ENCODE measurements at regions not wholly inside any gene's neighbourhood (a gene's known extent, or its start where the extent isn't known, plus 50 kb on each side); places are given as distances from the start of the nearest gene placed in this dataset.

- DNase-seq (ENCODE audit: low read depth in 2 of 2): no peak
- TF ChIP-seq, protein P1, sequence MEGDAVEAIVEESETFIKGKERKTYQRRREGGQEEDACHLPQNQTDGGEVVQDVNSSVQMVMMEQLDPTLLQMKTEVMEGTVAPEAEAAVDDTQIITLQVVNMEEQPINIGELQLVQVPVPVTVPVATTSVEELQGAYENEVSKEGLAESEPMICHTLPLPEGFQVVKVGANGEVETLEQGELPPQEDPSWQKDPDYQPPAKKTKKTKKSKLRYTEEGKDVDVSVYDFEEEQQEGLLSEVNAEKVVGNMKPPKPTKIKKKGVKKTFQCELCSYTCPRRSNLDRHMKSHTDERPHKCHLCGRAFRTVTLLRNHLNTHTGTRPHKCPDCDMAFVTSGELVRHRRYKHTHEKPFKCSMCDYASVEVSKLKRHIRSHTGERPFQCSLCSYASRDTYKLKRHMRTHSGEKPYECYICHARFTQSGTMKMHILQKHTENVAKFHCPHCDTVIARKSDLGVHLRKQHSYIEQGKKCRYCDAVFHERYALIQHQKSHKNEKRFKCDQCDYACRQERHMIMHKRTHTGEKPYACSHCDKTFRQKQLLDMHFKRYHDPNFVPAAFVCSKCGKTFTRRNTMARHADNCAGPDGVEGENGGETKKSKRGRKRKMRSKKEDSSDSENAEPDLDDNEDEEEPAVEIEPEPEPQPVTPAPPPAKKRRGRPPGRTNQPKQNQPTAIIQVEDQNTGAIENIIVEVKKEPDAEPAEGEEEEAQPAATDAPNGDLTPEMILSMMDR (IDR thresholded peaks at IDR 0.05; ENCODE audit: low read depth, low read length): no peak
Observed at GRCh38 chr15:29403772-29404171, 134.2 kb upstream of the NSMCE3 start.

DNA sequence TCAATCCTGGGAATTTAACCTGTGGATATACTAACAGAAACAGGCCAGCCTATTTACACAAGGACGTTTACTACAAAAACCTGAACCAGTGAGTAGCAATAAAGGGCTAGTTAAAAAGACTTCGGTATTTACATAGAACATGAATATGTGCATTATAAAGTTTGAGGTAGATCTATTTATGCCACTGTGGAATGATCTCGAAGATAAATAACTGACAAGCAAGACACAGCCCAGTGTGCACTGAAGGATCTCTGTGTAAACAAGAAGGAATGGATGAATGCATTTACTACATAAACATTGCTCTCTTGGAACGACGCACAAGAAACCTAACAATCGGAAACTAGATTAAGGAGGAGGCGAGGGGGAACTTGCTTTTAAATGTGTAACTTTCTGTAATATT, 132.0 kb upstream of the NSMCE3 start:
- no peak overlapping the region for H3K4me3 ChIP-seq (replicated peaks in 1 of 2; ENCODE audit: low read depth in 2 of 2, low read length in 2 of 2)
- no peak for DNase-seq (ENCODE audit: low read depth in 2 of 2)
- TF ChIP-seq, protein P1 (IDR thresholded peaks at IDR 0.05; ENCODE audit: low read depth, low read length): no peak

More at GRCh38 chr15:29403772-29404171, 134.2 kb upstream of the NSMCE3 start:
- H3K4me3 ChIP-seq (replicated peaks in 1 of 2; ENCODE audit: low read depth in 2 of 2, low read length in 2 of 2): no peak overlapping the region

GRCh38 chr15:29400701-29401100, 131.1 kb upstream of the NSMCE3 start:
- H3K4me3 ChIP-seq (replicated peaks in 1 of 2; ENCODE audit: low read depth in 2 of 2, low read length in 2 of 2): no peak overlapping the region
- DNase-seq (ENCODE audit: low read depth in 2 of 2): no peak
- TF ChIP-seq, protein P1 (IDR thresholded peaks at IDR 0.05; ENCODE audit: low read depth, low read length): no peak

DNA sequence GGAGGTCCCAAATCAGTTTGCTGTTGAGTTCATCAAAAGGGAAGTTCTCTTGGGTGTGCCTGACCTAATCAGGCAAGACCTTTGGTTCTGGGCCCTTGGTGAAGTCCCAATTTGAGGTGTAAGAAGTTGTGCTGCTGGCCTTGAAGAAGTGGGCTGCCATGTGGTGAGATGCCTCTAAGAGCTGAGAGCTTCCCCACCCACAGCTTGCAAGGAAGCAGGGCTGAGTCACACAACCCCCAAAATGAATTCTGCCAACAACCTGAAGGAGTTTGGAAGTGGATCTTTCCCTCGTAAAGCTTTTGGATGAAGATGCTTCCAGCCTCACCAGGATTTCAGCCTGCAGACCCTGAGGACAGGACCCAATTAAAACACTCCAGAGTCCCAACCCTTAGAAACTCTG, 129.3 kb upstream of the NSMCE3 start:
- H3K4me3 ChIP-seq (replicated peaks in 1 of 2; ENCODE audit: low read depth in 2 of 2, low read length in 2 of 2): no peak overlapping the region
- DNase-seq (ENCODE audit: low read depth in 2 of 2): no peak
- TF ChIP-seq, protein P1 (IDR thresholded peaks at IDR 0.05; ENCODE audit: low read depth, low read length): no peak

DNA sequence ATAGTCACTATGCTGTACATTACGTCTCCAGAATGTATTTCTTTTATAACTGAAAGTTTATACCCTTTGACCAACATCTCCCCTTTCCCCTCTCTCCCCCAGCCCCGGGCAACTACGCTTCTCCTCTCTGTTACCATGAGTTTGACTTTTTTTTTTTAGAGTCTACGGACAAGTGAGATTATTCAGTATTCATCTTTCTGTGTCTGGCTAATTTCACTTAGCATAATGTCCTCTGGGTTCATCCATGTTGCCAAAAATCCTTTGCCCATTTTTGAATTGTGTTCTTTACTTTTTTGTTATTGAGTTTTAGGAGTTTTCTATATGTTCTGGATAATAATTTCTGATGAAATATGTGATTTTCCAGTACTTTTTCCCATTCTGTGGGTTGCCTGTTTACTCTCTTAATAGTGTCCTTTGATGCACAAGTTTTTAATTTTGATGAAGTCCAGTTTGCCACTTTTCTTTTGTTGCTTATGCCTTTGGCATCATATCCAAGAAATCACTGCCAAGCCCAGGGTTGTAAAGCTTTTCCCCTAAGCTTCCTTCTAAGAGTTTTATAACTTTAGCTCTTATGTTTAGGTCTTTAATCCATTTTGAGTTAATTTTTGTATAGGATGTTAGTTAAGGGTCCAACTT, 126.7 kb upstream of the NSMCE3 start:
- TF ChIP-seq, protein P1 (IDR thresholded peaks at IDR 0.05; ENCODE audit: low read depth, low read length): no peak
- no peak overlapping the region for H3K4me3 ChIP-seq (replicated peaks in 1 of 2; ENCODE audit: low read depth in 2 of 2, low read length in 2 of 2)
- DNase-seq (ENCODE audit: low read depth in 2 of 2): no peak

DNA sequence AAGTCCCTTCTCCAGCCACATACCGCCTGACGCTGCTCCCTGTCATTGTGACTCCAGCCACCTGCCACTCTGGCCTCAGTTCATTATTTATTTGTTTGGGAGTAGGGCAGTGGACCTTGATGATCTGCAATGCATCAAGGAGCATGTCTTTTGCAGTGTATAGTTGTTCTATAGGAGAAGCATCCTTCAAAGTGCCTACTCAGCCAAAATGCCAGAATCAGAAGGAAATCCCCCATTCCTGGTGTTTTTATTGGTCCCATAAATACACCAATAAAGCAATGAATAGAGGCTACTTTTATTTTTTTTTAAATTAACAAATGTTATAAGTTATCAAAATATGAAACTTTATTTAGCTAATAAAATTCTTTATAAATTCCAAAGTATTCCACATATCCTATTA, 123.8 kb upstream of the NSMCE3 start:
- TF ChIP-seq, protein P1 (IDR thresholded peaks at IDR 0.05; ENCODE audit: low read depth, low read length): no peak
- DNase-seq (ENCODE audit: low read depth in 2 of 2): no peak
- no peak overlapping the region for H3K4me3 ChIP-seq (replicated peaks in 1 of 2; ENCODE audit: low read depth in 2 of 2, low read length in 2 of 2)

DNA sequence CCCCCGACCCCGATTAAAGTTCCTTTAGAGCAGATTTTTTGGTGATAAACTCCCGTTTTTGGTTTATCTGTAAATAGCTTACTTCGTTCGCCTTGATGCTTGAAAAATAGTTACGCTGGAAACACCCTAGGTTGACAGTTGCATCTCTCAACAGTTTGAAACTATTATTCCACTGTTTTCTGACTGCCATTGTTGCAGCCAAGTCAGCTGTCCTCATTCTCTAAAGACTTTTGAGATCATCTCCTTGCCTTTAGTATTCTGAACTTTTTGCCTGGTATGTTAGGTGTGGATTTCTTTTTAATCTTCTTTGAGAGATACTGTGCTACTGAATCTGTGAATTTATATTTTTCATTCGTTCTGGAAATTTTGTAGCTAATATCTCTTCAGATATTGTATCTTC, 122.7 kb upstream of the NSMCE3 start:
- TF ChIP-seq, protein P1 (IDR thresholded peaks at IDR 0.05; ENCODE audit: low read depth, low read length): no peak
- no peak for DNase-seq (ENCODE audit: low read depth in 2 of 2)
- H3K4me3 ChIP-seq (replicated peaks in 1 of 2; ENCODE audit: low read depth in 2 of 2, low read length in 2 of 2): no peak overlapping the region

Measured in cardiac fibroblast (primary cell).